HG02610 (cell line): ENCODE measurements at regions not wholly inside any gene's neighbourhood (a gene's known extent, or its start where the extent isn't known, plus 50 kb on each side); places are given as distances from the start of the nearest gene placed in this dataset.
"Not testable (repeated sequence)": the region's sequence is repeated elsewhere in the genome, so short reads cannot be mapped to it uniquely, and the experiment has no call there.

Experiments
- ATAC-seq: cut with Tn5 transposase; IDR thresholded peaks from one replicate; pipeline ENCODE4 v1.9.1; 2021; ENCODE audit warnings: mild to moderate bottlenecking, moderate library complexity; ENCODE audit not compliant: unreplicated experiment

DNA sequence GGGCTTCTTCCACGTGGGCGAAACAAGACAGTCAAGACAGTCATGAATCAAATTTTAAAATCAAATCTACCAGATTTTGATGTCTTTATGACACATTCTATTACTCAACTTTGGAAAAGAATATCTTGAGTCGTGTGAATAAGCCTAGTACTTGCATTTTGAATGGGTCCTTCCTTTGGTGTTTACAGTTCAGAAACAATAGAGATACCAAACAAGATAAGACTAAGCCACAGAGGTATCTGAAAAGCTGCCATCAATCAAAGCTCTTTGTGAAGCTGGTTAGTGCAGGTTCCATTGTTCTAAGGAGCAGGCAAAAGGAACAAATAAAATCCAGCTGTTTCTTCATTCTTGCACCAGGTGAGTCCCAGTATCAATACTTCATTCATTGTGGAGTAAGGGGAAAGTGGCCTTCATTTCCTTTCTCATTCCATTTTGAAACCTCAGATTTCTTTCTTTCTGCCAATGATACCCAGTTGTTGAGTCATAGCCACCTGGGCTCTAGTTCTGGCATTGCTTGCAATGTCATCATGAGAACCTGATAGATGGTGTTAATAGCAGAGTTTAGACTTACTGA lies 151.7 kb upstream of the L3MBTL4 start:
- ATAC-seq, result no peak

DNA sequence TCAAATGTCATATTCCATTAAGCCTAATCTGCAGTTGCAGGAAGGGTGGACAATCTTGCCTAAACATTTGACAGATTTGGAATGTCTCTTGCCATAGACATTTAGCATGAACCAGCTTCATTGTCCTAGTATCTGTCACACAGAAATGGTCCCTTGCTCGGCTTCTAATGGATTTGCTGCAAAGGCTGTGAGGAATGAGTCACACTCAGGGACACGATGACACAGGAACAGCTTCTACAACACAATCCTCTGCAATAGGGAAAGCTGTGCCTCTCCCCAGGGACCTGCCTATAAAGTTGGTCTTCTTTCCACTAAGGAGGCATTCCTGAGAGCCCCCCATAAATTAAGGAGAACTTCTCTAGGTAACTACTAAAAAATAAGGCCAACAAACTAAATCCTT lies 155.1 kb upstream of the L3MBTL4 start:
- ATAC-seq, result no peak

DNA sequence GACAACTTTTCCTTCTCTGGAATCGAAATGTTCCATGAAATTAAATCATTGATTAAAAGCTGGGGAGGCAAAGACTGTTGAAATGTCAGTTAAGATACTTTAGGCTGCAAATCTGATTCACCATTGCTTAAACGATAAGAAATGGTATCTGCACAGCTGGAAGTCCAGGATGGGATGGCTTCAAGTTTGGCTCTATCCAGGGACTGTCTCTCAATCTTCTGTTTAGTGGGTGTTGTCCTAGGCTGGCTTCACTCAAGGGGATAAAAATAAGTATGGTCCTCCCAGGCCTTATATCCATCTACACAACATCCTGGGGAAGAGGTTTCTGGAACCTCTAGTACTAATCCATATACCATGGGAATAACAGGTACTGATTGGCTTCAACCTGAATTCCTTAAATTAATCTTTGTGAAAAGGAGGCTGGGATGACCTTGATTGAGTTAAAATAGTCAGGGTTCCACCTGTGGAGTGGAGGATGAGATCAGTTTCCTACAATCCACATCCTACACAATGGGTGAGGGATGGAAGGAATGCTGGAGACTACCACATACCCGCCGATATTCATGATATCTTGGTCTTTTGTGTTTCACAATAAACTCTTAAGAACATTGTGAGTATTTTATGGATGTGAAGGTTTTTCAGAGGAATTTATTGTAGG lies 156.0 kb upstream of the L3MBTL4 start:
- no peak for ATAC-seq

DNA sequence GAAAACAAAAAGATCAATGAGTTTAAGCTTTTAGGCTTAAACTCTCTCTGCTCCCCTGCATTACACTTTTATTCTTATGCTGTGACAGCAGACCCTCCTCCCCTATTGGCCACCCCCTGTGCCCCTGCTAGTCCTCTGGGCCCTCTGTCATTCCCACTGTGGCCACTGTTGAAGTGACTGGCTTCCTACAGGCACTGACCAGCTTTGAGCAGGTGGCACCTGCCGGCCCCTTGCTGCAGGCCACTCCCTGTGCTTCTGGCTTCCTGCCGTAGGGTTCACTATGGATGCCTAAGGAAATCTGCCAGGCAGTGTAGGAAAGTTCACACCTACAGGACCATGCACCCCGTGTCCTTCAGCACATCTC lies 156.5 kb upstream of the L3MBTL4 start:
- no peak for ATAC-seq

DNA sequence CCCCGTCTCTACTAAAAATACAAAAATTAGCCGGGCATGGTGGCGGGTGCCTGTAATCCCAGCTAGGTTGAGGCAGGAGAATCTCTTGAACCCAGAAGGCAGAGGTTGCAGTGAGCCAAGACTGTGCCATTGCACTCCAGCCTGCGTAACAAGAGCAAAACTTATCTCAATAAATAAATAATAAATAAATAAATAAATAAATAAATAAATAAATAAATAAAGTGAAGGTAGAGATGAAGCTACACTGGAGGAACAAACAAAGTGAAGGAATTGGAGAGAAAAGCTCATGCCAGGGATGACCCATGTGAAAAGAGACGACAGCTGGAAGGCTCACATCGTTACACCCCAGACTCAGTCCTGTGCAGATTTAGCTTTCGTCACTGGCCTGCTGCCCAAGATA lies 157.3 kb upstream of the ARHGAP28 start:
- not testable (repeated sequence) for ATAC-seq

DNA sequence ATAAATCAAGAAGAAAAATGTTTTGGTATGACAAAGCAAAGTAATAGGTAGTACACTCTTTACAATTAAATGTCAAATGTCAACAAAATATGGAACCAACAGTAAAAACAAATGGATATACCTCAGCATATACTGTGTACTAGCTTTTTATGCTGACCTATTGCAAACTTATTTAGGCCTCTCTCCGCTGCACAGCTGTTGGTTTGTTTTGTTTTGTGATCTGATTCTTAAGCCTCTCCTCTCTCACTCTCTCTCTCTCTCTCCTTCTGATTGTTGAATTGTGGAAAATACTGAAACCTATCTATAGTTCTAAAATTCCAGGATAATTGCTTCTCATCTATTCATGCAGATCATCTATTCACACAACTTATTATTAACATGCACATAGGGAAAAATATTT lies 154.9 kb upstream of the ARHGAP28 start:
- no peak for ATAC-seq

DNA sequence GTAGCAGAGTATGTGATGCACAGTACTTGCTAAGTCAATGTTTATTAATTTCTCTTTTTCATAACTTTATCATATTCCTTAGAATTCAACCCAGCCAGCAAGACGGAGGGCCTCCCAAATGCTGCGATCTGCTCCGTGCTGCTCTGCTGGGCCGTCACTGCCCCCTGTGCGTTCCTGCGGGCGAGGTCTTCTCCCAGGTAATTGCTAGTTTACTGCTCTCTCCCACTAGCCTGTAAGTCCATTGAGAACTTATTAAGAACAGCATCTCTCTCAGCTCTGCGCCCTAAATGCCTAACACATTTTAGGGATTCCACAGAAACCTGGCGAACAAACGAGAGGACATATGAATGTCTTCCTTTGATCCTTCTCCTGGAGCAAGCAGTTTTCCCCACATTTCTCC lies 153.6 kb upstream of the ARHGAP28 start:
- no peak for ATAC-seq

DNA sequence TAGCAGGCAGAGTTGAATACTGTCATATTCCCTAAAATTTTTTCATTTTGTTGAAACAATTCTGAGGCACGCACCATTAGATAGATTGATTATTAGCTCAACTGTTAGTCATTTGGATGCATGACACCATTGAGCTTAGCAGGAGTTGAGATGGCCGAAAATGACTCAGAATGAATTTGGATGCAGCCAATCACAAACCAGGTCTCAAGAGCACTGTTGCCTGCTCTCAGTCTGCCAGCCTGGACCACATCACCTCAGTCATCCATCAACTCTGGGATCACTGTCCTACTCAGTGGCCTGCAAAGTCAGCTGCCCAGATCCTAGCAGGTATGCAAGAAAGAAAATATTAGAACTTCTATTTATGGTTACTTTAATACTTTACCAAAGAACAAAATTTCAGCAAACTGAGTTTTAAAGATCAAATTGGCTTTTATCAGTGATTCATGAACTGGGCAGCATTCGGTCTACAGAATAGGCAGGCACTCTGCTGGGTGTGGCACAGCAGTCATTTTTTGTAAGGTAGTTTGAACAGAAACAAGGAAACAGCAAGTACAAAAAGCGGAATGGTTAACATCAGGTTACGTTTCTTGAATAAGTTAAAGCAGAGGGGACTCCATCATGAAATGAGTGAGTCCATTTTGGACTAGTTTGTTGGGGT lies 152.7 kb upstream of the ARHGAP28 start:
- ATAC-seq, result no peak

DNA sequence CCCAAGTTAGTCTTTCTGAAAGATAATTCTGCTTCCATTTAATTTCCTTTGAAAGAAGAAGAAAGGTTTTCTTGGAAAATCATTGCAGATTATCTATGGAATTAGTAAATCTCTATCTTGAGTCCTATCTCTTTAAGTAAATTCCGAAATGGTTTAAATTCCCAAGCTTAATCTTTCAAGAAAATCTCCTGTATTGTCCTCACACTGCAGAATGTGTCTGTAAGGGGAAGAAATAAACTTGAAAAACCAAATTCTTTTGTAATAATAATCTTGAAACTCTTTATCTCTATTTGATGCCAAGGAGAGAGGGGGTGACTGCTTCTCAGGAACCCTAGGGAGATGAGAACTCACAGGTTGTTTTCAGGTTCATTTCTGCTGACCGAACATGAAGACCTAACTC lies 150.8 kb upstream of the ARHGAP28 start:
- ATAC-seq, result no peak

DNA sequence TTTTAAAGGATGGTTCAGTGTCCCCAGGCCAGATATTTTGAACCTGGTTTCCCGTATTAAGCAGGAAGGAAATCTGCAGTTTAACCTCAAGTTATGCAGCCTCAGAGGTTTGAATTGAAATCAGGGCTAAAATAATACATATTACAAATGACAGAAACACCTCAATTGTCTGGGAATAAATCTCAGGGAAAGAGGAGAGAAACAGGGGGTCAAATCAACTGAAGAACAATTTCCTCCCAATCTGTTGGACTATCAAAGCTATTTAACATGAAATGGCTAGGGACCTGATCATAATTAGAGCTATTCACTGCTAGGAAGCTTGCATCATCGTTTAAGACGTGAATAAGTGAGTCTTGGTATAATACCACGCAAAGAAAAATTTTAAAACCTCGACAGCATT lies 150.0 kb upstream of the ARHGAP28 start:
- ATAC-seq, result no peak

DNA sequence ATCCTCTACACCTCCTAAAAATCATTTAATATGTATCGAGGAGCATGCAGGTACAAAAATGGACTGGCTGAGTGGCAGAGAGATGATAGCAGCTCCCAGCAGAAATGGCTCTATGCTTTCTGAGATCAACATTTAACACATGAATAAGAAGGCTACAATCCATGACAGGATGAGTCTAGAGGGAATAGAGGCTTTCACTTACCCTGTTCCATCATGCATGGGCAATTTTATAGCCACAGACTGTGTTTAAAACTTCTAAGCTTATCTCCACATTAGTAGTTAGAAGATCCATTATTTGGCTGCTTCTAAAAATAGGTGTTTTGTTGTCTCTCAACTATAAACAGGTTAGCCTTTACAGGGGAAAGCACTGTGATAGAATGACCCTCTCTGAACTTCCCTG lies 149.1 kb upstream of the ARHGAP28 start:
- ATAC-seq, result no peak

DNA sequence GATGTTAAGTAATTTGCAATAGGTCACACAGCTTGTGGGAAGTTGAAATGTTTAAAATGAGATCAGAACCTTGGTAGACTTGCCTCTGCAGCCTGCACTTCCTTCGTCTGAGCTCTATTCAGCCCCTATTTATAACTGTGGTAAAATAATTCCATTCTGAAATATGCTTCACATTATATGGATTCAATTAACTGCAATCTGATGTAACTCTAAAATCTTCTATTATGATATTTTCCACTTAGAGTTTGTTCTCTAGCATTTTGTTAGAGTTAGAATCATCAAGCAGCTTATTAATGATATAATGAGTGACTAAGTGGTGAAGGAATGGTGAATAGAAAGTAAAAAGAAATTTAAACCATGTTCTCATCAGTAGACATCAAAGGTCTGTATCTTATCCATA lies 139.6 kb upstream of the ARHGAP28 start:
- no peak for ATAC-seq

DNA sequence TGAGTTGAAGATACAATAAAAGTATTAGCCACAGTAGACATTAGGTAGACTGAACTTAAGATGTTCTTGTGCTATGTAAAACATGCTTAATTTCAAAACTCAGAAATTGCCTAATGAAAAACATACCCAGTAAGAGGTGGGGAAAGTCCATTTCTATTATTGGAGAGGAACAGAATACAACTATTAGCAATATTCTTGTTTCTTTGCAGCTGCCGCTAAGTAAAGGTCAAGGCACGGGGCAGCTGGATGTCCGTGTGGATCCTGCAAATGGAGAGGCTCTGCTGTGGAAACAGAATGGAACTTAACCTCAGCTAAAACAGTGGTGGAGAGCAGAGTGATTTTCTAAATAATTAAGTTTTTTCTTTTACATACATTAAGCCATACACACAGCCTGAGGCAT lies 139.2 kb upstream of the ARHGAP28 start:
- ATAC-seq, result no peak

DNA sequence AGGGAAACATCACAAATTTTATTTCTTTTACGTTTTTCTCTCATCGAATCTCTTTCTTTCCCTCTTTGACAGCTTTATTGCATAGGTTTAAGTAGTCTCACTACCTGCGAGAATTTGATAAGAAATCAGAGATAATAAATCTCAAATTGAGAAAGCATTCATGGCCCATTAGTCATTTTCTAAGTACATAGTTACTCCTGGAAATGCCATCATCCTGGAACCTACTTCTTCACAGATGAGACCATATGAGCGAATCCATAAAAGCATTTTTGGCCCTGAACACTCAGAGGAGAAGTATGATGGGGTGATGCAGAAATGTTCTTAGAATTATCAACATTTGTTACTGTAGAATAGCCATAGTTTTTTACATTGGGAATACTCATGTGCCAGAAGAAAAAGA lies 138.0 kb upstream of the ARHGAP28 start:
- ATAC-seq, result no peak

DNA sequence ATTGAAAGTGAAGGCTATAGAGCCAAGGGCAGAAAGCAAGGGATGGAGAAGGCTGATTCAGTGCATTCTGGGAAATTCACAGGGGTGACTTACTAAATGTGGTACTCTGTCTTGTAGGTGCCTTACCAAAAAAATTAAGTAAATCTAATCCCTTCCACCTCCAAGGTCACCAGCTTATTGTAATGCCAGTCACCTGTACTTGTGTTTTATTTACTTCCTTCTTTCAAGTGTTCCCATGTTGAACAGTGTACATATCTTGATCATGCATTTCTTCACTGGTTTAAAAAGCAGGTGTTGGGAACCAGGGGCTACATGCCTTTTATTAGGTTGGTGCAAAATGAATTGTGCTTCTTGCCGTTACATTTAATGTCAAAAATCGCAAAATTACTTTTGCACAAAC lies 137.0 kb upstream of the ARHGAP28 start:
- ATAC-seq, result no peak

DNA sequence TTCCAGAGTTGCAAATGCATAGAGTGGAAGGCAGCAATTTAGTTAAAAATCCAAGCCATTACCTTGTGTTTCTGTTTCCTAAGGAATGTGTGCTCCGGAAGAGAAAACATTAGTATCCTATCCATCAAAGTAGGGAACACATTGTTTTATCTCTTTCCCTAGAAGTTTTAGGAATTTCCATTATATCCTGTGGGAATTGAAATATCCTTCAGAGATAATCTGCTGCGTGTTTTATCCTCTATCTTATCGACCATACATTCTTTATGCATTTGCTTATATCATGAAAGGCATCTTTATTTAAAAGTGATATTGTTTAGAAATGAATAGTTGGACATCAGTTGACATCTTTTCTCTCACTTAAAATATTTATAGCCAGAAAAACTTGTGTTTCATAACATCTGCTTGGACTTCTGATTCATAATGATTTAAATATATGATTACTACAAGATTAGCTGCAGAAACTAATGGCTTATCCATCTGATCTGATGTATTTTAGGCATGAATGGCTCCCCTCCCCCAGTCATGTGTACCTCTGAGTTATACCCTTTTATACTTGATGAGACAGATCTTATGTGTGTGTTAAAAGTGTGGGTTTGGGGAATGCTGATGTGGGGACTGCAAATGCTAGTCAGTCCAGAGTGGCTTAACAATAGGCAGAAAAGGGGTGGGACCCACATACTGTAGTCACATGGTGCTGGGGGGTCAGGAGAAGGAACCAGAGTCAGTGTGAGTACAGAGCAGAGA lies 136.2 kb upstream of the ARHGAP28 start:
- ATAC-seq, result no peak

DNA sequence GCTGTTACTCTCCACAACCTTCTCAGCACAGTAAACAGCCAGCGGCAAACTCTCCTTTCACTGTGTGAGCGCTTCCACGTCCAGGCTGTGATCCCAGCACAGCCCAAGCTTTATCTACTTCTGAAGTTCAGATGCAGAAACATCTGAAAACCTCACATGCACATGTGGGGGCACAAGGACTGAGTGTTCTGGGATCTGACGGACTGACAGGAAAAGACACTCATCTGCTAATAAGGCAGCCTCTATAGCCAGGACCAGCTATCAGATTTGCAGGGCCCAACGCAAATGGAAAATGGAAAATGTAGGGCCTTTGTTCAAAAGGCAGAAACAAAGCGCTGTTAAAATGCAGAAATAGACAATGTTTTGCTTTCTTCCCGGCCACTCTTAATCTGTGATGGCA lies 133.8 kb upstream of the ARHGAP28 start:
- ATAC-seq, result no peak

DNA sequence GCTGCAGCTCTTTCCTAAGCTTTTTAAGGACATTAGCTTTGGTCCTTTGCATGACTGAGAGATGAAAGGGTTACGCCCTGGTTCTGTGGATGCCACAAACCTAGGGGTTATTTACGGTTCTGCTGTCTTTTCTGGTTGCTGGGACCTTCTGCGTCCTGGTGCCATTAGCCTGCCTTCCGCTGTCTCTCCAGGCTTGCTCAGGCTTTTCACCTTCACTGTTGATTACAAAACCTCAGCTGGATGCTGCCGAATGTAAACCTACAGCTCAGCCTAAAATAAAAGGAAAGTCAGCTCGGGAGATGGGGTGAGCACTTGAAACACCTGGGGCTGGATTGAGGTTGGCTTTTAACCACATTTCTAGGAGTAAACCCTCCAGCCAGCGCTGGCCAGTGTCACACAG lies 130.9 kb upstream of the ARHGAP28 start:
- ATAC-seq, result no peak

DNA sequence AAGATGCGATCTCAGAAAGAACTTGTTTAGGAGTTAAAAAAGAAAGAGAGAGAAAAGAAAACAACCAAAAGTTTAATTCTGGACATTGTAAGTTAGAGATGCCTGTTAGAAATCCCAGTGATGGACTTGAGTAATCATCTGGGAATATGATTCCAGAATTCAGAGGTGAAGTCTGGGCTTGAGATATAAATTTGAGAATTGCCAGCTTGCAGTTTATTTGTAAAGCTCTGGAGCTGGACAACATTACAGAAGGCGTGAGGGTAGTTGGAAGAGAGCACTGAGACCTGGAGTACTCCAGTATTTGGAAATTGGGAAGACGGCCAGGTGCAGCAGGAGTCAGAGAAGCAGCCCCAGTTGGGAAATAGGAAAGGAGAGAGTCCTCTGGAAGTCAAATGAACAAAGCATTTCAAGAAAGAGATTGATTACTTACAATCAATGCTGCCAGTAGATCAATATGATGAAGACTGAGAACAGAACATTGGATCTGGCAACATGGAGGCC lies 128.8 kb upstream of the ARHGAP28 start:
- ATAC-seq, result no peak

DNA sequence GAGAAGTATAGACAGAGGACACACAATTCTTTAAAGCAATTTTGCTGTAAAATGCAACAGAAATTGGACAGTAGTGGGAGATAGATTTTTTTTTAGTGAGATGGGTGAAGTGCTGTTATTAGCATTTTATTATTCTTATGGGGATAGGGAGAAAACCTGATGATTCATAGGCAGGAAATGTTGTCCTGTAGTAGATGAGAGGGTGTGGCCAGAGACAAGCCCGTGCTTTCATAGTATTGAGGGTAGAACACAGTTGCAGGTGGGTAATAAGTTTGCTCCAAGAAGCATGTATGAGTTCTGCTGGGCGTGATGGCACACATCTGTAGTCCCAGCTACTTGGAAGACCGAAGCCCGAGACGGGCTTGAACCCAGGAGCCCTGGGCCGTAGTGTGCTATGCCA lies 128.3 kb upstream of the ARHGAP28 start:
- no peak for ATAC-seq

DNA sequence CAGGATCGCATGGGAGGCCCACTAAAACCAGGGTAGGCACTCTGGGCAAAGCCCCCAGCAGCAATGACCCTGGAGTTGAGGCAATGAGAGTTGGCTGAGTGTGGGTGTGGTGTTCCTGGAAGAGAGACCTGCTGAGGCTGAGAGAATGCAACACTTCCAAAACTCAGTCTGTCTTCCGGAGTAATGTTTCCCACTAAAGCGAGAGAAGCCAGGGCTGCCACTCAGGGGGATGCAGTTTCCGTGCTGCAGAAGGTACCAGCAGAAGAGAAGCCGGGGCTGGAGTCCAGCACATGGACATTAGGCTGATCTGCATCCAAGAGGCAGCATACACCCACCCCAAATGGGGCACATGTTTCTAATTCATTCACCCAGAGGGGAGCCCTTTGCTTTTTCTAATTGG lies 127.2 kb upstream of the ARHGAP28 start:
- ATAC-seq, result no peak

DNA sequence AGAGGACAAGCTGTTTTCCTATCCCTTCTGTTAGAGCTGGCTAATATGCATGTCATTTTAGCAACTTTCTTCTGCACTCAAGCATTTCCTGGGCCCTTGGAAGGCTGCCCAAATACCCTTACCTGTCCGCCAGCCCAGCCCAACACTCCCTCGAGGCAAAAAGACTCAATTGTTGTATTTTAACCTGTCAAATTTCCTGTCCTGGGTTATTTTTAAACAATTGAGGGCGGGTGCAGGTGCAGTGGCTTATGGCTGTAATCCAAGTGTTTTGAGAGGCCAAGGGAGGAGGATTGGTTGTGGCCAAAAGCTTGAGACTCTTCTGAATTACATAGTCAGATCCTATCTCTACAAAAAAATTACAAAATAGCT lies 125.0 kb upstream of the ARHGAP28 start:
- no peak for ATAC-seq
